ENCODE measurements at regions not wholly inside any gene's neighbourhood (a gene's known extent, or its start where the extent isn't known, plus 50 kb on each side); places are given as distances from the start of the nearest gene placed in this dataset.

DNA sequence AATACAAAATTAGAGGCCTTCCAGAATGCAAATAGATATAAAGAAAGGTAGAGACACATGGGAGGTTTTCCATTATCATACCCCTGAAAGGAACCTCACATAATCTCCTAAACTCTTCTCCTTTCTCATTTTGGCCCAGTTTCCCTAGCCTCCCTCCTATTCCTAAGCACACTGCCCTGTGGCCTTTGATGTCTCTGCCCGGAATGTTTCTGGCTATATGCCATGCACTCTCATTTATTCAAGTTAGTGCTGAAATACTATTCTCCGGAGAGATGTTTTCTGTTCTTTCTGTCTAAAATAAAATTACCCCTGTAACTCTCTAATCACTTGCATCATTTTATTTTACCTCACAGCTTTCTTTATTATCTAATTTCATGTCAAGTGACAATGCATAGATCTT lies 1287.7 kb downstream of the SLITRK5 start:
- TF ChIP-seq, protein P1, sequence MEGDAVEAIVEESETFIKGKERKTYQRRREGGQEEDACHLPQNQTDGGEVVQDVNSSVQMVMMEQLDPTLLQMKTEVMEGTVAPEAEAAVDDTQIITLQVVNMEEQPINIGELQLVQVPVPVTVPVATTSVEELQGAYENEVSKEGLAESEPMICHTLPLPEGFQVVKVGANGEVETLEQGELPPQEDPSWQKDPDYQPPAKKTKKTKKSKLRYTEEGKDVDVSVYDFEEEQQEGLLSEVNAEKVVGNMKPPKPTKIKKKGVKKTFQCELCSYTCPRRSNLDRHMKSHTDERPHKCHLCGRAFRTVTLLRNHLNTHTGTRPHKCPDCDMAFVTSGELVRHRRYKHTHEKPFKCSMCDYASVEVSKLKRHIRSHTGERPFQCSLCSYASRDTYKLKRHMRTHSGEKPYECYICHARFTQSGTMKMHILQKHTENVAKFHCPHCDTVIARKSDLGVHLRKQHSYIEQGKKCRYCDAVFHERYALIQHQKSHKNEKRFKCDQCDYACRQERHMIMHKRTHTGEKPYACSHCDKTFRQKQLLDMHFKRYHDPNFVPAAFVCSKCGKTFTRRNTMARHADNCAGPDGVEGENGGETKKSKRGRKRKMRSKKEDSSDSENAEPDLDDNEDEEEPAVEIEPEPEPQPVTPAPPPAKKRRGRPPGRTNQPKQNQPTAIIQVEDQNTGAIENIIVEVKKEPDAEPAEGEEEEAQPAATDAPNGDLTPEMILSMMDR (IDR thresholded peaks at IDR 0.05) = no peak
- no peak for TF ChIP-seq POLR2AphosphoS5 (IDR thresholded peaks at IDR 0.05)

Data from gastroesophageal sphincter (tissue), 3 donors.